PC-3 (cell line): ENCODE measurements at regions not wholly inside any gene's neighbourhood (a gene's known extent, or its start where the extent isn't known, plus 50 kb on each side); places are given as distances from the start of the nearest gene placed in this dataset.

ENCODE experiments used
- ATAC-seq: fragments of 200-7000 bp; cut with Tn5 transposase; 2 replicates; pipeline ENCODE4 v1.9.1; 2020; ENCODE audit warnings: mild to moderate bottlenecking, moderate library complexity
- BruUV-seq: library from RNA; stranded (reverse); fragments of 400-500 nt; replicated peaks from 2 replicates; lab custom pipeline; 2021; lab: Mats Ljungman, UMichigan
- CTCF ChIA-PET: fragments of 300-600 bp; sonication (Branson Sonifier 250); formaldehyde crosslinking; loops from one replicate; lab custom pipeline; 2022; ENCODE audit warnings: antibody characterized with exemption; lab: Charles Lee
- POLR2A ChIA-PET: fragments of 300-600 bp; sonication (Branson Sonifier 250); formaldehyde crosslinking; loops from one replicate; lab custom pipeline; 2022; ENCODE audit warnings: antibody characterized with exemption; ENCODE audit not compliant: unreplicated experiment; lab: Charles Lee
- DNase-seq: peaks from one replicate; pipeline ENCODE4 v3.0.0-alpha.2; 2015
- H2AFZ ChIP-seq: fragments of 300-600 bp; sonication (generic); 2 replicates; pipeline ENCODE4 v1.6.0; 2016; ENCODE audit warnings: antibody characterized with exemption, low read length
- H3F3A ChIP-seq: fragments of 300-600 bp; sonication (generic); one replicate; pipeline ENCODE4 v1.6.0; 2017; ENCODE audit warnings: antibody characterized with exemption, low read length, control low read depth, mild to moderate bottlenecking; ENCODE audit not compliant: unreplicated experiment
- H3K27ac ChIP-seq: fragments of 300-600 bp; sonication (generic); 2 replicates; pipeline ENCODE4 v1.5.1; 2016; ENCODE audit warnings: mild to moderate bottlenecking, low read length
- H3K27me3 ChIP-seq: fragments of 300-600 bp; sonication (generic); 2 replicates; pipeline ENCODE4 v1.6.1; 2016; ENCODE audit warnings: low read length, mixed read lengths
- H3K36me3 ChIP-seq: fragments of 300-600 bp; sonication (generic); 2 replicates; pipeline ENCODE4 v1.6.1; 2016; ENCODE audit warnings: low read depth, mixed run types, low read length, mixed read lengths
- H3K4me1 ChIP-seq: fragments of 300-600 bp; sonication (generic); 2 replicates; pipeline ENCODE4 v1.5.1; 2016; ENCODE audit warnings: low read length; ENCODE audit not compliant: insufficient read depth
- H3K4me2 ChIP-seq: fragments of 300-600 bp; sonication (generic); 2 replicates; pipeline ENCODE4 v1.6.0; 2016; ENCODE audit warnings: low read length
- H3K4me3 ChIP-seq: fragments of 300-600 bp; sonication (generic); 2 replicates; pipeline ENCODE4 v1.5.1; 2016; ENCODE audit warnings: mild to moderate bottlenecking, low read length, mixed read lengths
- H3K79me2 ChIP-seq: fragments of 300-600 bp; sonication (generic); 2 replicates; pipeline ENCODE4 v1.6.1; 2017; ENCODE audit warnings: low read length, mixed read lengths
- H3K9ac ChIP-seq: fragments of 300-600 bp; sonication (generic); 2 replicates; pipeline ENCODE4 v1.6.0; 2016; ENCODE audit warnings: mild to moderate bottlenecking, low read length
- H3K9me2 ChIP-seq: fragments of 300-600 bp; sonication (generic); replicated peaks from 2 replicates; pipeline ENCODE4 v1.6.1; 2016; ENCODE audit warnings: mixed run types, low read length, mixed read lengths
- H3K9me3 ChIP-seq: fragments of 300-600 bp; sonication (generic); 2 replicates; pipeline ENCODE4 v1.6.1; 2016; ENCODE audit warnings: low read length, mixed read lengths
- H4K20me1 ChIP-seq: fragments of 300-600 bp; sonication (generic); 2 replicates; pipeline ENCODE4 v1.6.1; 2016; ENCODE audit warnings: low read length, mixed read lengths
- CTCF ChIP-seq: fragments of 300-600 bp; sonication (generic); conservative IDR thresholded peaks from 2 replicates; pipeline ENCODE4 v1.5.1; 2017; ENCODE audit warnings: antibody characterized with exemption, low read depth, mild to moderate bottlenecking, low read length
- EZH2 ChIP-seq: fragments of 300-600 bp; sonication (generic); IDR thresholded peaks from one replicate; pipeline ENCODE4 v1.6.1; 2017; ENCODE audit warnings: antibody characterized with exemption, mild to moderate bottlenecking, low read length; ENCODE audit not compliant: unreplicated experiment
- EZH2phosphoT487 ChIP-seq: fragments of 300-600 bp; sonication (generic); IDR thresholded peaks from 2 replicates; pipeline ENCODE4 v1.6.1; 2018; ENCODE audit warnings: mild to moderate bottlenecking, antibody characterized with exemption, low read length, borderline replicate concordance
- intact Hi-C: fragments of 100-400 bp; cut with micrococcal nuclease; formaldehyde crosslinking; loops from 2 replicates; pipeline ENCODE4 v1.9.0; 2023

- H3K9ac ChIP-seq: no peak overlapping the region
- ChIA-PET CTCF (no interaction called here), POLR2A (no interaction called here)
- TF ChIP-seq EZH2phosphoT487 (no peak), CTCF (no peak), EZH2 (no peak)
- BruUV-seq: no TSS peak
- H3K9me2 ChIP-seq: no peaks in the 10 kb centered on the region
- H3K4me3 ChIP-seq: no peak overlapping the region
- no peaks in the 10 kb centered on the region for H3F3A ChIP-seq
- no peaks in the 10 kb centered on the region for H3K4me1 ChIP-seq
- no peak for ATAC-seq
- no peak overlapping the region for H3K4me2 ChIP-seq
- intact Hi-C loops: loop anchor here (10.0 kb wide), 1 partner anchor 905 kb away; no protein-coding TSS in a partner anchor
- no peaks in the 10 kb centered on the region for H4K20me1 ChIP-seq
- no peak for DNase-seq
- no peaks in the 10 kb centered on the region for H3K9me3 ChIP-seq
- no peak overlapping the region for H3K27ac ChIP-seq
- no peak overlapping the region for H2AFZ ChIP-seq
- peaks cover 81% of the 10 kb centered on the region for H3K27me3 ChIP-seq
- no peaks in the 10 kb centered on the region for H3K36me3 ChIP-seq
- no peaks in the 10 kb centered on the region for H3K79me2 ChIP-seq
Measured at GRCh38 chr2:104939570-104940217, 85.8 kb downstream of the POU3F3 start.

- H4K20me1 ChIP-seq: no peaks in the 10 kb centered on the region
- ChIA-PET CTCF (no interaction called here), POLR2A (no interaction called here)
- H3K27ac ChIP-seq: no peak overlapping the region
- no peaks in the 10 kb centered on the region for H3K79me2 ChIP-seq
- H3K9me3 ChIP-seq: no peaks in the 10 kb centered on the region
- ATAC-seq (no peak; the same call in 1 of the 2 replicates), DNase-seq (peak; percentile 70)
- peaks cover 4% of the 10 kb centered on the region; the same call in 1 of the 2 replicates for H3K4me1 ChIP-seq
- BruUV-seq: no TSS peak
- no peak overlapping the region for H3K4me2 ChIP-seq
- H3K9me2 ChIP-seq: no peaks in the 10 kb centered on the region
- no peak overlapping the region for H3K9ac ChIP-seq
- H3K36me3 ChIP-seq: no peaks in the 10 kb centered on the region
- TF ChIP-seq EZH2 (no peak), CTCF (peak; percentile 80)
- H2AFZ ChIP-seq: no peak overlapping the region
- intact Hi-C loops: loop anchor here (10.0 kb wide), 1 partner anchor 910 kb away; no protein-coding TSS in a partner anchor
- H3K27me3 ChIP-seq: peaks cover 43% of the 10 kb centered on the region
- no peaks in the 10 kb centered on the region for H3F3A ChIP-seq
- H3K4me3 ChIP-seq: no peak overlapping the region
Measured at GRCh38 chr2:104944495-104944894, 90.6 kb downstream of the POU3F3 start.

GRCh38 chr2:104945121-104945520, 91.2 kb downstream of the POU3F3 start:
- no TSS peak for BruUV-seq
- TF ChIP-seq CTCF (no peak), EZH2 (no peak), EZH2phosphoT487 (no peak)
- no peaks in the 10 kb centered on the region for H3K9me2 ChIP-seq
- ATAC-seq (no peak), DNase-seq (no peak)
- H3K9ac ChIP-seq: no peak overlapping the region
- intact Hi-C loops: loop anchor here (10.0 kb wide), 1 partner anchor 910 kb away; no protein-coding TSS in a partner anchor
- no peaks in the 10 kb centered on the region for H3K36me3 ChIP-seq
- peaks cover 43% of the 10 kb centered on the region for H3K27me3 ChIP-seq
- ChIA-PET POLR2A (no interaction called here), CTCF (no interaction called here)
- no peak overlapping the region for H3K4me2 ChIP-seq
- no peaks in the 10 kb centered on the region for H4K20me1 ChIP-seq
- no peak overlapping the region for H3K27ac ChIP-seq
- H3K79me2 ChIP-seq: no peaks in the 10 kb centered on the region
- no peak overlapping the region for H2AFZ ChIP-seq
- no peaks in the 10 kb centered on the region for H3F3A ChIP-seq
- H3K4me1 ChIP-seq: peaks cover 4% of the 10 kb centered on the region; the same call in 1 of the 2 replicates
- no peak overlapping the region for H3K4me3 ChIP-seq
- H3K9me3 ChIP-seq: no peaks in the 10 kb centered on the region
